Ovary (tissue), 7 donors: ENCODE measurements at regions not wholly inside any gene's neighbourhood (a gene's known extent, or its start where the extent isn't known, plus 50 kb on each side); places are given as distances from the start of the nearest gene placed in this dataset.

Experiments used
- DNase-seq, 5 donors: peaks; one replicate each; pipeline ENCODE4 v3.0.0-alpha.2; 2019 to 2020
- H3K27ac ChIP-seq, 2 donors: fragments of 200-600 bp; one replicate each; pipeline versions ENCODE4 v1.5.1 to v1.8.0; 2019 to 2022
- H3K27me3 ChIP-seq: fragments of 200-600 bp; one replicate; pipeline ENCODE4 v1.8.0; 2022
- H3K36me3 ChIP-seq: fragments of 200-600 bp; sonication (generic); one replicate; pipeline ENCODE4 v1.5.1; 2019
- H3K4me1 ChIP-seq: one replicate; pipeline ENCODE4 v1.8.1; 2013; ENCODE audit warnings: mild to moderate bottlenecking, moderate library complexity; ENCODE audit not compliant: insufficient read depth
- H3K4me3 ChIP-seq: fragments of 200-600 bp; sonication (generic); one replicate; pipeline ENCODE4 v1.5.1; 2017
- H3K9me3 ChIP-seq, 2 donors: fragments of 200-600 bp in 1 of 2; sonication (generic) in 1 of 2; one replicate each; pipeline versions ENCODE4 v1.5.1 to v1.8.1; 2013 to 2019; ENCODE audit warnings: mild to moderate bottlenecking in 1 of 2, moderate library complexity in 1 of 2
- CTCF ChIP-seq, 3 donors: fragments of 450-650 bp in 2 of 3; fragments of 200-600 bp in 1 of 3; IDR thresholded peaks; one replicate each; pipeline versions ENCODE4 v1.5.1 to v1.8.0; 2016 to 2022; ENCODE audit warnings: antibody characterized with exemption in 3 of 3, mild to moderate bottlenecking in 1 of 3
- EP300 ChIP-seq: sonication (generic); formaldehyde crosslinking; IDR thresholded peaks from one replicate; pipeline ENCODE4 v1.6.1; 2017; ENCODE audit warnings: antibody characterized with exemption
- POLR2A ChIP-seq: fragments of 450-650 bp; IDR thresholded peaks from one replicate; pipeline ENCODE4 v1.6.1; 2017; ENCODE audit warnings: antibody characterized with exemption, mild to moderate bottlenecking, moderate library complexity
- WGBS, 3 donors: extraction: QIAGEN DNeasy Blood & Tissue Kit in 1 of 3; methylation state at CpG; one replicate each; pipeline versions ENCODE4 v1.1.5 to v1.1.7; 2013 to 2017; 5-methylcytosine and 5-hydroxymethylcytosine counted together
- intact Hi-C, 4 donors: fragments of 100-400 bp; cut with DNase I; formaldehyde crosslinking; loops; one replicate each; pipeline versions ENCODE4 v1.11.0 to v1.15.1; 2022 to 2023
- donor health status: DM: no; HTN: no; CAD: no; lungs with moderate emphysema.
- donor health status: DM: no; HTN: no; CAD: no.
- donor health status: Bipolar disorder and iron deficiency.
- donor health status: DM: no; HTN: no; CAD: no.
- donor health status: DM: yes; HTN: yes; CAD: no.

GRCh38 chr12:85713373-85713772 is 122.8 kb downstream of the RASSF9 start:
- WGBS, 3 donors = 13 to 19% (median 14%) methylated on average over 4 of the region's 4 CpGs
- DNase-seq = no peak
- no peak overlapping the region for H3K27ac ChIP-seq
- no peaks in the 10 kb centered on the region for H3K27me3 ChIP-seq
- TF ChIP-seq POLR2A = no peak
- no peak for TF ChIP-seq EP300
- TF ChIP-seq CTCF (IDR thresholded peaks at IDR 0.05) = no peak
- no peaks in the 10 kb centered on the region for H3K9me3 ChIP-seq
- intact Hi-C loops = no loop called here
- no peaks in the 10 kb centered on the region for H3K4me1 ChIP-seq
- H3K4me3 ChIP-seq = no peak overlapping the region
- no peaks in the 10 kb centered on the region for H3K36me3 ChIP-seq

GRCh38 chr12:85714425-85714824 is 121.8 kb downstream of the RASSF9 start:
- Histone ChIP-seq H3K36me3 (no peaks in the 10 kb centered on the region), H3K4me1 (no peaks in the 10 kb centered on the region), H3K9me3 (no peaks in the 10 kb centered on the region), H3K27me3 (no peaks in the 10 kb centered on the region), H3K27ac (no peak overlapping the region), H3K4me3 (no peak overlapping the region)
- 92 to 98% (median 94%) methylated on average over 1 of the region's 1 CpG for WGBS, 3 donors
- DNase-seq = no peak
- intact Hi-C loops = no loop called here
- TF ChIP-seq CTCF (IDR thresholded peaks at IDR 0.05) (no peak), POLR2A (no peak), EP300 (no peak)

- no peaks in the 10 kb centered on the region for H3K36me3 ChIP-seq
- intact Hi-C loops = no loop called here
- DNase-seq = no peak
- TF ChIP-seq EP300 (no peak), CTCF (IDR thresholded peaks at IDR 0.05) (no peak), POLR2A (no peak)
- H3K27ac ChIP-seq = no peak overlapping the region
- H3K9me3 ChIP-seq = no peaks in the 10 kb centered on the region
- no peaks in the 10 kb centered on the region for H3K27me3 ChIP-seq
- H3K4me1 ChIP-seq = no peaks in the 10 kb centered on the region
- H3K4me3 ChIP-seq = no peak overlapping the region
- 86 to 98% (median 90%) methylated on average over 1 of the region's 1 CpG for WGBS, 3 donors
Observed at GRCh38 chr12:85720308-85721033, 115.7 kb downstream of the RASSF9 start.

GRCh38 chr12:85725991-85726390 is 110.2 kb downstream of the RASSF9 start:
- H3K4me1 ChIP-seq = no peaks in the 10 kb centered on the region
- no peak overlapping the region for H3K4me3 ChIP-seq
- TF ChIP-seq POLR2A = no peak
- no peak for TF ChIP-seq CTCF (IDR thresholded peaks at IDR 0.05)
- no peak for TF ChIP-seq EP300
- no peaks in the 10 kb centered on the region for H3K9me3 ChIP-seq
- intact Hi-C loops = no loop called here
- H3K27ac ChIP-seq = no peak overlapping the region
- no peaks in the 10 kb centered on the region for H3K36me3 ChIP-seq
- 80 to 86% (median 81%) methylated on average over 2 of the region's 2 CpGs for WGBS, 3 donors
- H3K27me3 ChIP-seq = no peaks in the 10 kb centered on the region
- no peak for DNase-seq
